ENCODE measurements at regions not wholly inside any gene's neighbourhood (a gene's known extent, or its start where the extent isn't known, plus 50 kb on each side); places are given as distances from the start of the nearest gene placed in this dataset.

GRCh38 chr3:107870096-107870495 lies 220.7 kb downstream of the CD47 start:
- TF ChIP-seq CTCF (IDR thresholded peaks at IDR 0.05) (no peak), POLR2A (IDR thresholded peaks at IDR 0.05) (no peak)

Data from Peyer's patch (tissue), 4 donors.